ENCODE measurements at regions not wholly inside any gene's neighbourhood (a gene's known extent, or its start where the extent isn't known, plus 50 kb on each side); places are given as distances from the start of the nearest gene placed in this dataset.
"Not testable (repeated sequence)": the region's sequence is repeated elsewhere in the genome, so short reads cannot be mapped to it uniquely, and the experiment has no call there.

- no peak for DNase-seq (ENCODE audit: low read depth in 2 of 2)
Measured at GRCh38 chr19:28326746-28327145, 886.2 kb downstream of the UQCRFS1 start.

DNA sequence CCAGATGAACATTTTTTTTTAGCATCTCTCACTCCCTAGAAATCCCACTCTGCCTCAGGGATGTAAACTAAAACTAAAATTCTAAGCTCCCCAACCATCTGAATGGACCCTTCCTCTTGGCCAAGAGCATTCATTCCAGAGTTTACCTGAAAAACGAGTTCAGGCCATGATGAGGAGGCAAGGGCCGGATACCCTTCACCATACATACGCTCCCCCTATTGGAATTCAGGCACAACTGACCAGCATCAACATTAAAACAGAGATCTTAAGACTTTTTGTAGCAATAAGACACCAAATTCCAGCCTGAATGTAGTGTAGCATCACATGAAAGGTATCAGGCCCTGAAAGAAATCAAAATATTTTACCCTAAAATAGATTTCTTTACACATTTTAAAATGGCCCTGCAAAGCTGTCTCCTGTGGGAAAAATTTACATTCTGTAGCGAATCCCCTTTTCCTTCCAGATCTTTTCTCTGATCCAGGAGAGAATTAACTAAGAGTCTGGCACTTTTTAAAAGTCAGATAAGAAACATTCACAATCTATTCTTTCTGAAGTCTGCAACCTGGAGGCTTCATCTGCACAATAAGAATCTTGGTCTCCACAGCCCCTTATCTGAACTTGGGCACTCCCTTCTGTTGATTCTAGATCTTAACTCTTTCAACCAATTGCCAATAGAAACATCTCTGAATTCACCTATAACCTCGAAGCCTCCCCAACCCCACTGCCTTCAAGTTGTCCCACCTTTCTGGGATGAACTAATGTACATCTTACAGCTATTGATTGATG, 888.5 kb downstream of the UQCRFS1 start:
- DNase-seq (ENCODE audit: low read depth in 2 of 2), result no peak

- DNase-seq (ENCODE audit: low read depth in 2 of 2), result no peak
Measured at GRCh38 chr19:28322945-28323344, 890.0 kb downstream of the UQCRFS1 start.

GRCh38 chr19:28322491-28322890, 890.5 kb downstream of the UQCRFS1 start:
- no peak for DNase-seq (ENCODE audit: low read depth in 2 of 2)

DNA sequence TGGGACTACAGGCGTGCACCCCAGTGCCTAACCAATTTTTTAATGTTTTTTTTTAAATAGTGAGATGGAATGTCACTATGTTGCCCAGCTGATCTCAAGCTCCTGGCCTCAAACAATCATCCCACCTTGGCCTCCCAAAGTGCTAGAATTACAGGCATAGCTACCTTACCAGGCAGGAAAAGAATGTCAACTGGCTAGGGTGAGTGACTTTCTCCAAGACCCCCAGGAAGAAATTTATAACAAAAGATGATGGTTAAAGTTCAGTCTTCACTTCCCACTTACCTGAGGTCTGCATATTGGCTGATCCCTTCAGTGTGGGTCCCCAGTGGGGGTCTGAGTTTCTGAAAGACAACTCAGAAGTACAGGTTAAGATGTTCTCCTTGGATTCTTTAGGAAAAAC, 893.0 kb downstream of the UQCRFS1 start:
- DNase-seq (ENCODE audit: low read depth in 2 of 2), result no peak

DNA sequence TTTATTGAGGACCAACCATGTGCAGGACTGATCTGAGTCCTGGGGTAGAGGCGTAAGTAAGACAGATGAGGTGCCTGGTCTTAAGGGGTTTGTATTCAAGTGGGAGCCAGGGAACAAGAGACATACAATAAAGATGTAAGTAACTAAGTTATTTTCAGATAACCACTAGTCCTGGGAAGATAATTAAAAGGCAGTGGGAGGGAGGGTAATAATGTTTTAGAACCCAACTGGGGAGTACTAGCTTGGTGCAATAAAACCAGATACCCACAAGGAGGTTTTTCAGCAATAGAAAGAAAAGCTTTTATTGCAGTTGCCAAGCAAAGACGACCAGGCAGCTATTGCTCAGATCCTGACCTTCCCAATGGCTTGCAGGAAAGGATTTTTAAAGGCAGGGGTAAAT, 893.7 kb downstream of the UQCRFS1 start:
- DNase-seq (ENCODE audit: low read depth in 2 of 2), result no peak

DNA sequence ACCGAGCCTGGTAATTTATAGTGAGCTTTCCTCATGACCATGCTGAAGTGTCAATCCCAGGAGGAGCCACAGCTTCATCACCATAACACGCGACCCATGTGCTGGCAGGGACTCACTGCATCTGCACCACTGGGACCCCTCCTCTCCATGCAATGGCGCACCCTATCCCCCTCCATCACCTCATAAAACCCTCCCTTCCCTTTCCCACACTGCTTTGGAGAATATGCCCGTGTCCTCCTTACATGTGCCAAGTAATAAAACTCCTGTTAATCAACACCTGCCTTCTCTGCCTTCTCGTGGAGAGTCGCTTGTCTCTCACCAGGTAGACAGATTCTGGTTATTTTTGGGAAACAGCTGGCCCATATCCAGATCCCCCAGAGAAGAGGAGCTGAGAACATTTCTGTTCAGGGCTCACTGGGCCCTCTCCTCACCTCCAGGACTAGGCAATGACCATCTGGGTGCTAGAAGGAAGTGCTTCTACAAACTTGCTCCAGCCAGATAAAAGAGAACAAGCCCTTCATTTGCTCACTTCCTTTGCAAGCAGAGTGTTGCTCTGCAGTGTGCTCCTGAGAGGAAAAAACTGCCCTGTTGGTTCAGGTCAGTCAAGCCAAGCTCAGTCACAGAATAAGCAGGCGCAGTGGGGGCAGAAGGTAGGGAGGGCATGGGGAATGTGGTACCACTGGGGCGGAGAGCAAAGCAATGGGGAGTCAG, 894.3 kb downstream of the UQCRFS1 start:
- no peak for DNase-seq (ENCODE audit: low read depth in 2 of 2)

GRCh38 chr19:28316464-28316863, 896.5 kb downstream of the UQCRFS1 start:
- DNase-seq (ENCODE audit: low read depth in 2 of 2), result no peak

DNA sequence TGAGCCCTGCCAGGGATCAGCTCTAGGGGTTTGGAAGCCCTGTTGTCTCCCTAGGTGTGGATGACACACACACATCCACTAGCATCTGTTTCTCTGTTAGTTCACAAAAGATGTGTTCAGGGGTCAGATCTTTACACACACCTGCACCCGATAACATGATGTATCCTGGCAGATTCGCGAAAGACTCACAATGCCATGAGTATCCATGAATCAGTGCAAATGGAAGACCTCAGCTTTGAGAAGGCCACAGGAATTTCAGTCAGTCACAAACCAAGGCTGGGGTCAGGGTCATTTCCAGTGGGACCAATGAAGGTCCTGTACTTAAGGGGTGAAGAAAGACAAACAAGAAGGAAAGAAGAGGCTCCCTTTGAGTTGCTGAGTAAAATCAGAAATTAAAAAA, 898.2 kb downstream of the UQCRFS1 start:
- DNase-seq (ENCODE audit: low read depth in 2 of 2), result no peak

DNA sequence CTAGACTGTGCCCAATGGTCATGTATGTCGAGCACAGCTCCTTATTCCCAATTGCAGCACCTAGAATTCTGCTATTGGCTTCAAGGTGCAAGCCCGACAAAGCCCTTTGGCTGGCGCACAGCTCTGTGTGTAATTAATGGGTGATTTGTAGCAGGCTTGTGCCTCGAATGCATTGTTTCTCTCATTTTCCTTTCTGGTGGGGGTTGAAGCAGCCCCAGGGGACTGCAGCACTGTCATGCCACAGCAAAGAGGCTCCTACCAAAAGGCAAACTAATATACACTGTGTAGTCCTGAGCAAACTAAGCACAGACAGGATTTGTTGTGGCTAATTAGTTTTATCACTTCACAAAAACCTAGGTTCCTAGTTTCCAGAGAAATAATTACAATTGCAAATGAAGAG, 898.7 kb downstream of the UQCRFS1 start:
- DNase-seq (ENCODE audit: low read depth in 2 of 2), result no peak

- DNase-seq (ENCODE audit: low read depth in 2 of 2), result no peak
Measured at GRCh38 chr19:28313633-28314032, 899.3 kb downstream of the UQCRFS1 start.

- no peak for DNase-seq (ENCODE audit: low read depth in 2 of 2)
Measured at GRCh38 chr19:28312269-28312668, 900.7 kb downstream of the UQCRFS1 start.

DNA sequence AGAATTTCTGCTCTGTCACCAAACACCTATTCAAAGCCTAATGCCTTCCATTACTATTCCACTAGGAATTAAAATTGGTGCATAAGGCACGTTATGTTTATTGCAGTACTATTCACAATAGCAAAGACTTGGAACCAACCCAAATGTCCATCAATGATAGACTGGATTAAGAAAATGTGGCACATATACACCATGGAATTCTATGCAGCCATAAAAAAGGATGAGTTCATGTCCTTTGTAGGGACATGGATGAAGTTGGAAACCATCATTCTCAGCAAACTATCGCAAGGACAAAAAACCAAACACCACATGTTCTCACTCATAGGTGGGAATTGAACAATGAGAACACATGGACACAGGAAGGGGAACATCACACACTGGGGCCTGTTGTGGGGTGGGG, 902.1 kb downstream of the UQCRFS1 start:
- DNase-seq (ENCODE audit: low read depth in 2 of 2), result not testable (repeated sequence)

DNA sequence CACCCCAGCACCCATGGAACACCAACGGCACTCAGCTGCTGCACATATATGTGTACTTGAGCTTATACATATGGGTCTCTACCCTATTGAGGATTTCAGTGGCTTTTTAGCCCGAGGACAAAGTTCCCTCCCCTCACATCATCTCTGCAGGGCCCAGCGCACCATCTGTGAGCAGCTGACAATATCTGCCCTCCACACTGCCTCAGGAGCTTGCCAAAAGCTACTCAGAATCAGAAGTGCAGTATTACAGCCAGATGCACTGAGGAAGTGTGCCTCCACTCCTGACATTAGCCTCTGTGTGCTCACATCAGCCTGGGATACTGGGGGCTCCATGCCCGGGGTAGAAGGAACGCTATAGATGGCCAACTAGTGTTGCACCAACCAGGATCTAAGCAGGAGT, 903.9 kb downstream of the UQCRFS1 start:
- DNase-seq (ENCODE audit: low read depth in 2 of 2), result no peak

DNA sequence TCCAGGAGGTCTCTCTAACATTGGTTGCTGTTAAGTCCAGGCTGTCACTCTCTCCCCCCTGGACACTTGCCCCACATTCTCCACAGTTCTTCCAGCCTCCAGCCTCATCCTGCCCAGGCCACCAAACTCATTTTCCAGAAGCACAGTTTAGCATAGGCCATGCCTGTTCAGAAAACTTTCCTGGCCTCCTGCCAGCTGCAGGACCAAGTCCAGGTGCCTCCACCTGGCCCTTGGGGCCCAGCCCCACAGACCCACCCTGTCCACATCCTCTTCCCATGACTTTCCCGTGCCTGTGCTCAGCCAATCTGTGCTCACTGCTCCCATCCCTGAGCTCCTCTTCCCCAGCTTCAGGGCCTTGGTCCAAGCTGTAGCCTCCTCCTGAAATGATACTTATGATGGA, 905.0 kb downstream of the UQCRFS1 start:
- no peak for DNase-seq (ENCODE audit: low read depth in 2 of 2)

DNA sequence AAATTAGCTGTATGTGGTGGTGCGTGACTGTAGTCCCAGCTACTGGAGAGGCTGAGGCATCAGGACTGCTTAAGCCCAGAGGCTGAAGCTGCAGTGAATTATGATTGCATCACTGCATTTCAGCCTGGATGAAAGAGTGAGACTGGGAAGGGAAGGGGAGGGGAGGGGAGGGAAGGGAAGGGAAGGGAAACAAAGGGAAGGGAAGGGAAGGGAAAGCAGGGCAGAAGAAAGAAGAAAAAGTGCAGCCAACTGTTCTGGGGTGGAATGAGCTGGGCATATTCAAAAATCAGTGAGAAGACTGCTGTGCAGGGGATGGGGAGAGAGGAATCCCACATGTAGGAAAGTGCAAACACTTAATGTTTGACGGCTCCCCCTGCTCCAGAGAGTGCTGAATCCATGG, 905.5 kb downstream of the UQCRFS1 start:
- no peak for DNase-seq (ENCODE audit: low read depth in 2 of 2)

DNA sequence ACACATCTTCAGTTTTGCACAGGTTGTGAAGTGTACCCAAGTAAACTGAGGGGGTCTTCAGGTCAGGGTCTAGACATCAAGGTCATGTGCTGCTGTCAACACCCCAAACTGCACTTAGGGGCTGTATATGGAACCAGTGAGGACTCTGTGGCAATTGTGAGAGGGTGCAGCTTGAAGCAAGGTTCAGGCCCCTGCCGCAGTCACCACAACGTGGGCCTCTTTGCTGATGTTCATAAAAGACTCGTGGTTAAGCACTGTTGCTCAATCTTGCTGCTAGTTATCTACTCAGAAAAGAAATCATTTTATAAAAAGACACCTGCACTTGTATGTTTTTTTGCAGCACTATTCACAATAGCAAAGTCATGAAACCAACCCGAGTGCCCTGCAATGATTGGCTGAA, 907.4 kb downstream of the UQCRFS1 start:
- DNase-seq (ENCODE audit: low read depth in 2 of 2), result no peak

DNA sequence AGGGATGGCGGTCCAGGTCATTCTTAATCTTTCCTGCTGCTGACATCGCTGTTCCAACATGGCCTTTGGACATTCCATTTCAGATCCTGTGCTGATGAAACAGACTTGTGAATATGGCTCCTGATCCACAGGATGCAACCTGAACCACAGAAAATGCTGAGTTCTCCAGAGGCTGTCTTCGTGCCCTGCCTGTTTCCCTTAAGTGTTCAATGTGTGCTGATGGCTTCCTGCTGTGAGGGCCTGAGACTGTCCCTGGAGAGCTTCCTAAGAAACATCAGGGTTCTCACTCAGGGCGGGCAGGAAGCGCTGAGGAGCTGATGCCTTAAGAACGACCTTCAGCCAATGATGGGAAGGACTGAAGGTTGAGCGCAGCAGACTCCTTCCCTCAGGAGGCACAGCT, 909.4 kb downstream of the UQCRFS1 start:
- DNase-seq (ENCODE audit: low read depth in 2 of 2), result no peak

- no peak for DNase-seq (ENCODE audit: low read depth in 2 of 2)
Measured at GRCh38 chr19:28301961-28302360, 911.0 kb downstream of the UQCRFS1 start.

- no peak for DNase-seq (ENCODE audit: low read depth in 2 of 2)
Measured at GRCh38 chr19:28301463-28301862, 911.5 kb downstream of the UQCRFS1 start.

- DNase-seq (ENCODE audit: low read depth in 2 of 2), result no peak
Measured at GRCh38 chr19:28299649-28300048, 913.3 kb downstream of the UQCRFS1 start.

DNA sequence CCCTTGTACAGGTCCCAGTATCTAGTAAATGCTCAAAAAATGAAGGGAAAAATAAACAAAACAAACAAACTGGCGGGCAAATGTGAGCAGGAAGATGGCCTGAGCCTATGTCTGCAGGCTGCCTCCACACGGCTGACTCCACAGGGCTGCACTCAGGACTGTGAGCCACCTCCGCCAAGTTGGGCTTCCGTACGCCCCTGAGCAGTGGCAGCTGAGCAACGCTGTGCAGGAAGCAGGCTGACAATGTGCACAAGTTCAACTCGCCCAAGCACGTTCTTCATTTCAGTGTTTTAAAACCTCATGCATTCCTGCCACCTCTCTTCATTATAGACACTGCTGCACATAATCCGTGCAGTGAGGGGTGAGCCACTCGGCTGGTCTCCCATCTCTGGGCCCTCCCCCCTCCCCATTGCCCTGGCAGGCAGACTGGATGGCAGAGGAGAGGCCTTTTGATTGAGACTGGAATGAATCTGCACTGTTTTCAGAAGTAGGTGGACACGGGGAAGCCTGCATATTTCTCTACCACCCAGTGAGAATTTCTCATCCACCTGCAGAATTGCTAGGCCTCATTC, 915.3 kb downstream of the UQCRFS1 start:
- no peak for DNase-seq (ENCODE audit: low read depth in 2 of 2)

GRCh38 chr19:28297036-28297435, 915.9 kb downstream of the UQCRFS1 start:
- DNase-seq (ENCODE audit: low read depth in 2 of 2), result no peak

Measured in stimulated activated CD4-positive, alpha-beta T cell treated with anti-CD3 and anti-CD28 coated beads, Interleukin-1b, Interleukin-23, amount 100 ng/mL, for 4 hours (primary cell).